Endothelial cell of umbilical vein (primary cell): ENCODE measurements at regions not wholly inside any gene's neighbourhood (a gene's known extent, or its start where the extent isn't known, plus 50 kb on each side); places are given as distances from the start of the nearest gene placed in this dataset.

ENCODE experiments used
- BruUV-seq: library from RNA; stranded (reverse); fragments of 400-500 nt; replicated peaks from 2 replicates; lab custom pipeline; 2021; lab: Mats Ljungman, UMichigan
- CTCF ChIA-PET: fragments of 300-600, 350-600 bp; sonication (Branson Sonifier 250); formaldehyde crosslinking; loops from one replicate; lab custom pipeline; 2021; ENCODE audit warnings: antibody characterized with exemption, inconsistent platforms; lab: Charles Lee
- POLR2A ChIA-PET: fragments of 300-600, 350-600 bp; sonication (Branson Sonifier 250); formaldehyde crosslinking; loops from one replicate; lab custom pipeline; 2021; ENCODE audit warnings: antibody characterized with exemption, inconsistent platforms; lab: Charles Lee
- DNase-seq: peaks from one replicate; pipeline ENCODE4 v3.0.0-alpha.2; 2011; ENCODE audit warnings: low read depth, low spot score
- FAIRE-seq: peaks from 2 replicates; lab custom pipeline; 2011; peaks lifted over from hg19 to GRCh38; lab: Jason Lieb, UNC
- H2AFZ ChIP-seq: 2 replicates; pipeline ENCODE4 v1.6.0; 2012; ENCODE audit warnings: low read depth, low read length, control low read depth, inconsistent platforms
- H3K27ac ChIP-seq: 2 replicates; pipeline ENCODE4 v1.5.1; 2011; ENCODE audit warnings: low read depth, mild to moderate bottlenecking, control low read depth, low read length, moderate library complexity; ENCODE audit not compliant: insufficient read depth
- H3K27me3 ChIP-seq, 2 experiments: 2 replicates each; pipeline versions ENCODE4 v1.6.0 to v1.6.1; 2011; ENCODE audit warnings: low read length in 2 of 2, mixed read lengths in 1 of 2; ENCODE audit not compliant: control insufficient read depth in 2 of 2, insufficient read depth in 2 of 2
- H3K36me3 ChIP-seq, 2 experiments: 2 replicates in 1 of 2; 3 replicates in 1 of 2; pipeline ENCODE4 v1.5.1; 2011; ENCODE audit warnings: low read length in 2 of 2, mild to moderate bottlenecking in 1 of 2, moderate library complexity in 1 of 2; ENCODE audit not compliant: control insufficient read depth in 2 of 2, insufficient read depth in 2 of 2; ENCODE audit errors: extremely low read depth in 1 of 2
- H3K4me1 ChIP-seq: 3 replicates; pipeline ENCODE4 v1.5.1; 2011; ENCODE audit warnings: mild to moderate bottlenecking, low read length; ENCODE audit not compliant: control insufficient read depth, insufficient read depth; ENCODE audit errors: extremely low read depth
- H3K4me2 ChIP-seq: 2 replicates; pipeline ENCODE4 v1.6.1; 2011; ENCODE audit warnings: low read length, control low read depth, mixed read lengths; ENCODE audit not compliant: insufficient read depth
- H3K4me3 ChIP-seq, 3 experiments: fragments of 200-600 bp in 1 of 3; sonication (generic), shearing (Covaris generic) in 1 of 3; replicated peaks in 1 of 3; 2 replicates each; pipeline ENCODE4 v1.5.1; 2011 to 2016; ENCODE audit warnings: control low read depth in 3 of 3, low read length in 3 of 3, mild to moderate bottlenecking in 2 of 3, inconsistent platforms in 1 of 3, low read depth in 1 of 3, moderate library complexity in 1 of 3; ENCODE audit not compliant: insufficient read depth in 1 of 3
- H3K79me2 ChIP-seq: 2 replicates; pipeline ENCODE4 v1.6.0; 2012; ENCODE audit warnings: low read length, inconsistent platforms; ENCODE audit not compliant: control insufficient read depth, insufficient read depth
- H3K9ac ChIP-seq: replicated peaks from 2 replicates; pipeline ENCODE3; 2011; ENCODE audit warnings: low read length, control low read depth; ENCODE audit not compliant: insufficient read depth; ENCODE audit errors: extremely low read depth
- H3K9me1 ChIP-seq: replicated peaks from 3 replicates; pipeline ENCODE4 v1.6.0; 2011; ENCODE audit warnings: mild to moderate bottlenecking, low read length; ENCODE audit not compliant: control insufficient read depth, insufficient read depth; ENCODE audit errors: extremely low read depth
- H3K9me3 ChIP-seq: replicated peaks from 2 replicates; pipeline ENCODE4 v1.5.1; 2012; ENCODE audit warnings: low read length, inconsistent platforms; ENCODE audit not compliant: control insufficient read depth, insufficient read depth
- H4K20me1 ChIP-seq: replicated peaks from 2 replicates; pipeline ENCODE3; 2011; ENCODE audit warnings: mild to moderate bottlenecking, low read length; ENCODE audit not compliant: control insufficient read depth, insufficient read depth; ENCODE audit errors: extremely low read depth
- CTCF ChIP-seq, 2 donors: IDR thresholded peaks; 1 replicate in 1 of 2; 2 replicates in 1 of 2; pipeline ENCODE4 v1.5.1; 2011; ENCODE audit warnings: low read length in 2 of 2, mild to moderate bottlenecking in 2 of 2, moderate library complexity in 2 of 2, control low read depth in 1 of 2, inconsistent platforms in 1 of 2, low read depth in 1 of 2; ENCODE audit not compliant: insufficient read depth in 1 of 2; ENCODE audit errors: extremely low read depth in 1 of 2
- EZH2 ChIP-seq: IDR thresholded peaks from 2 replicates; pipeline ENCODE4 v1.6.1; 2012; ENCODE audit warnings: borderline replicate concordance, low read depth, mild to moderate bottlenecking, moderate library complexity, low read length, inconsistent platforms; ENCODE audit not compliant: severe bottlenecking
- FOS ChIP-seq: IDR thresholded peaks from 2 replicates; pipeline ENCODE4 v1.6.1; 2011; ENCODE audit warnings: mild to moderate bottlenecking, low read length, moderate library complexity, borderline replicate concordance; ENCODE audit not compliant: insufficient read depth
- GATA2 ChIP-seq: IDR thresholded peaks from 2 replicates; pipeline ENCODE4 v1.7.0; 2011; ENCODE audit warnings: low read depth, mild to moderate bottlenecking, moderate library complexity, mixed read lengths, low read length; ENCODE audit not compliant: insufficient read length, insufficient read depth
- JUN ChIP-seq: IDR thresholded peaks from 2 replicates; pipeline ENCODE4 v1.6.1; 2011; ENCODE audit warnings: borderline replicate concordance, low read depth; ENCODE audit not compliant: insufficient read length, insufficient read depth
- MAX ChIP-seq: IDR thresholded peaks from 2 replicates; pipeline ENCODE4 v1.6.1; 2011; ENCODE audit not compliant: insufficient read depth, insufficient read length
- MYC ChIP-seq: IDR thresholded peaks from one replicate; pipeline ENCODE4 v1.6.1; 2011; ENCODE audit warnings: mild to moderate bottlenecking, low read depth, low read length
- POLR2A ChIP-seq: IDR thresholded peaks from 2 replicates; pipeline ENCODE4 v1.6.1; 2012; ENCODE audit warnings: low read depth, mild to moderate bottlenecking, control low read depth, low read length
- POLR2AphosphoS5 ChIP-seq: IDR thresholded peaks from 2 replicates; pipeline ENCODE4 v1.6.1; 2012; ENCODE audit warnings: low read depth, mild to moderate bottlenecking, control low read depth, low read length, moderate library complexity; ENCODE audit not compliant: insufficient read depth
- dilution Hi-C: fragments of 300-500 bp; cut with MboI; formaldehyde crosslinking; loops from one replicate; pipeline ENCODE4 v1.15.0; 2019; ENCODE audit warnings: low sequenced_read_pairs; ENCODE audit not compliant: extremely low pct_ligation_motif_present
- intact Hi-C: fragments of 100-400 bp; cut with micrococcal nuclease; formaldehyde crosslinking; loops from one replicate; pipeline ENCODE4 v1.10.0; 2022

GRCh38 chr17:27973258-27974044, 69.0 kb upstream of the NLK start:
- Histone ChIP-seq H2AFZ (no peak overlapping the region), H3K79me2 (no peaks in the 10 kb centered on the region), H3K4me2 (no peak overlapping the region), H3K27ac (no peak overlapping the region), H3K4me3 (no peak overlapping the region), H3K9me3 (no peaks in the 10 kb centered on the region), H4K20me1 (no peaks in the 10 kb centered on the region), H3K27me3 (no peaks in the 10 kb centered on the region), H3K9ac (no peak overlapping the region), H3K9me1 (no peaks in the 10 kb centered on the region), H3K4me1 (peaks cover 8% of the 10 kb centered on the region), H3K36me3 (no peaks in the 10 kb centered on the region)
- no peak for FAIRE-seq
- dilution Hi-C loops = no loop called here
- intact Hi-C loops = no loop called here
- ChIA-PET POLR2A (no interaction called here), CTCF (interaction anchor here (1.4 kb wide), 1 partner anchor 80 kb away, joined by 7 read pairs; the partner anchor contains the start of gene LYRM9)
- no peak for DNase-seq
- peak; percentile 7 for TF ChIP-seq FOS
- no peak for TF ChIP-seq MAX
- no peak for TF ChIP-seq CTCF (IDR thresholded peaks at IDR 0.05; ENCODE audit: extremely low read depth in 1 of 2, insufficient read depth in 1 of 2, low read depth in 1 of 2, low read length in 2 of 2)
- BruUV-seq = no TSS peak

- no peak overlapping the region for H3K9ac ChIP-seq
- dilution Hi-C loops (no loop called here), intact Hi-C loops (no loop called here)
- no peak overlapping the region for H3K4me3 ChIP-seq
- ChIA-PET POLR2A (no interaction called here), CTCF (interaction anchor here (1.4 kb wide), 1 partner anchor 81 kb away, joined by 7 read pairs; the partner anchor contains the start of gene LYRM9)
- H3K79me2 ChIP-seq = no peaks in the 10 kb centered on the region
- H3K4me1 ChIP-seq = peaks cover 14% of the 10 kb centered on the region
- no peak for TF ChIP-seq EZH2
- TF ChIP-seq POLR2A = no peak
- TF ChIP-seq POLR2AphosphoS5 = no peak
- TF ChIP-seq GATA2 = no peak
- TF ChIP-seq FOS = no peak
- no peak for TF ChIP-seq MYC
- TF ChIP-seq CTCF (IDR thresholded peaks at IDR 0.05; ENCODE audit: extremely low read depth in 1 of 2, insufficient read depth in 1 of 2, low read depth in 1 of 2, low read length in 2 of 2) = no peak
- TF ChIP-seq MAX = no peak
- no peak for TF ChIP-seq JUN
- no peaks in the 10 kb centered on the region for H3K36me3 ChIP-seq
- no peaks in the 10 kb centered on the region for H3K27me3 ChIP-seq
- H3K4me2 ChIP-seq = no peak overlapping the region
- DNase-seq (no peak), FAIRE-seq (no peak)
- no peaks in the 10 kb centered on the region for H3K9me1 ChIP-seq
- no peaks in the 10 kb centered on the region for H4K20me1 ChIP-seq
- no peaks in the 10 kb centered on the region for H3K9me3 ChIP-seq
- BruUV-seq = no TSS peak
- no peak overlapping the region for H2AFZ ChIP-seq
- H3K27ac ChIP-seq = no peak overlapping the region
Measured at GRCh38 chr17:27974045-27974436, 68.4 kb upstream of the NLK start.
